Neural progenitor cell (in vitro differentiated cells): ENCODE measurements at regions not wholly inside any gene's neighbourhood (a gene's known extent, or its start where the extent isn't known, plus 50 kb on each side); places are given as distances from the start of the nearest gene placed in this dataset.

Experiments
- EZH2phosphoT487 ChIP-seq: fragments of 200-600 bp; sonication (generic); IDR thresholded peaks from 2 replicates; pipeline ENCODE4 v1.6.1; 2017; ENCODE audit warnings: antibody characterized with exemption
- TF ChIP-seq, protein P1 (sequence below): fragments of 200-600 bp; sonication (generic); IDR thresholded peaks from 2 replicates; pipeline ENCODE4 v1.5.1; 2017; ENCODE audit warnings: antibody characterized with exemption, mild to moderate bottlenecking

DNA sequence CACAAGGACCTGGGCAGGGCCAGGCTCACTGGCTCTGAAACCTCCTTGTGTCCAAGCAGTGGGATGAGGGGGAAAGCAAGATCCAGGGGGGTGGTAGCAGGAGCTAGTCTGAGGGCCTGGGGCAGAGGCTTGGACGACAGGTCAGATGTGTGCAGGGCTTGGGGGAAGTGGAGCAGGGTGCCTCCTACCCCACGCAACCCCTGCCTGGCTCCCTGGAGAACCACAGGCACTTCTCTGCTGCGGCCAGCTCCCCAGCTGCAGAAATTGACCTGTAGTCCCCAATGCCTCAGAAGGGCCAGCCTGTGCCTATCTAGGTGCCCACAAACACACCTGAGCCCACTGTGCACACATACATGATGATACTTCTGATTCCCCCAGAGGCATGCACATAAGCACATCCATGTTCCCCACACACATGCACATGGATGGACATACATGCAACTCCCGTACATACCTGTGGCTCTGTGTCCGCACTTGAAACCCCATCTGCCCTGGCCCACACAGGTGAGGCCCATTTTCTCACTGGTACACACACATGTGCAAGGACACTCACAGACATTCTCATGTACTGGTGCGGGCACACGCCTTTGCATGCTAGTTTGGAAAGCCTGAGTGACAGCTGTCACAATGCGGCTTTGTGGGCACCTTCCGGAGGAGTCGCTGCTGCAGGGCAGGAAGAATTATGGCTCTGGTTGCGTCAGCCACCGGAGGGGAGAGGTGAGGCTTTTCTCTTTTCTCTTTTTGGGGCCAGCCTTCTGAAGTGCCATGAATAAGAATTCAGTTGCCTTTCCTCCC is 247.2 kb upstream of the CSF3R start:
- TF ChIP-seq, protein P1, sequence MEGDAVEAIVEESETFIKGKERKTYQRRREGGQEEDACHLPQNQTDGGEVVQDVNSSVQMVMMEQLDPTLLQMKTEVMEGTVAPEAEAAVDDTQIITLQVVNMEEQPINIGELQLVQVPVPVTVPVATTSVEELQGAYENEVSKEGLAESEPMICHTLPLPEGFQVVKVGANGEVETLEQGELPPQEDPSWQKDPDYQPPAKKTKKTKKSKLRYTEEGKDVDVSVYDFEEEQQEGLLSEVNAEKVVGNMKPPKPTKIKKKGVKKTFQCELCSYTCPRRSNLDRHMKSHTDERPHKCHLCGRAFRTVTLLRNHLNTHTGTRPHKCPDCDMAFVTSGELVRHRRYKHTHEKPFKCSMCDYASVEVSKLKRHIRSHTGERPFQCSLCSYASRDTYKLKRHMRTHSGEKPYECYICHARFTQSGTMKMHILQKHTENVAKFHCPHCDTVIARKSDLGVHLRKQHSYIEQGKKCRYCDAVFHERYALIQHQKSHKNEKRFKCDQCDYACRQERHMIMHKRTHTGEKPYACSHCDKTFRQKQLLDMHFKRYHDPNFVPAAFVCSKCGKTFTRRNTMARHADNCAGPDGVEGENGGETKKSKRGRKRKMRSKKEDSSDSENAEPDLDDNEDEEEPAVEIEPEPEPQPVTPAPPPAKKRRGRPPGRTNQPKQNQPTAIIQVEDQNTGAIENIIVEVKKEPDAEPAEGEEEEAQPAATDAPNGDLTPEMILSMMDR: no peak
- TF ChIP-seq EZH2phosphoT487: no peak
